ENCODE measurements at regions not wholly inside any gene's neighbourhood (a gene's known extent, or its start where the extent isn't known, plus 50 kb on each side); places are given as distances from the start of the nearest gene placed in this dataset.

DNA sequence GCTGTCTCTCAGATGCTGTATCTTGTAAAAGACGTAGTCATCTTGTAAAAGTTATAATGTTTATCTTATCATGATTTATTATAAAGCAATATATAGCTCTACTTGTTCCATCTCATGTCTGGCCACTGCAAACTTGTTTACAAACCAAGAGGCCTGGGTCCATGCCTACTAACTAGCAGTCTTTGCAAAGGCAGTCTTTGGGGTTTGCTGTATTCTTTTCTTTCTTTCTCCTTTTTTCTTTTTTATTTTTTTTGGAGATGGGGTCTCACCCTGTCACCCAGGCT, 272.6 kb downstream of the GATA3 start:
- ATAC-seq (no peak), DNase-seq (no peak)
- Histone ChIP-seq H3K4me3 (no peak overlapping the region), H3K36me3 (ENCODE audit: low read depth) (no peaks in the 10 kb centered on the region), H3K4me1 (ENCODE audit: low read depth) (peaks cover 2% of the 10 kb centered on the region), H3K9me3 (no peaks in the 10 kb centered on the region)
- TF ChIP-seq, protein P1, sequence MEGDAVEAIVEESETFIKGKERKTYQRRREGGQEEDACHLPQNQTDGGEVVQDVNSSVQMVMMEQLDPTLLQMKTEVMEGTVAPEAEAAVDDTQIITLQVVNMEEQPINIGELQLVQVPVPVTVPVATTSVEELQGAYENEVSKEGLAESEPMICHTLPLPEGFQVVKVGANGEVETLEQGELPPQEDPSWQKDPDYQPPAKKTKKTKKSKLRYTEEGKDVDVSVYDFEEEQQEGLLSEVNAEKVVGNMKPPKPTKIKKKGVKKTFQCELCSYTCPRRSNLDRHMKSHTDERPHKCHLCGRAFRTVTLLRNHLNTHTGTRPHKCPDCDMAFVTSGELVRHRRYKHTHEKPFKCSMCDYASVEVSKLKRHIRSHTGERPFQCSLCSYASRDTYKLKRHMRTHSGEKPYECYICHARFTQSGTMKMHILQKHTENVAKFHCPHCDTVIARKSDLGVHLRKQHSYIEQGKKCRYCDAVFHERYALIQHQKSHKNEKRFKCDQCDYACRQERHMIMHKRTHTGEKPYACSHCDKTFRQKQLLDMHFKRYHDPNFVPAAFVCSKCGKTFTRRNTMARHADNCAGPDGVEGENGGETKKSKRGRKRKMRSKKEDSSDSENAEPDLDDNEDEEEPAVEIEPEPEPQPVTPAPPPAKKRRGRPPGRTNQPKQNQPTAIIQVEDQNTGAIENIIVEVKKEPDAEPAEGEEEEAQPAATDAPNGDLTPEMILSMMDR (IDR thresholded peaks at IDR 0.05), result no peak
- intact Hi-C loops (cut with DNase I, micrococcal nuclease), result no loop called here

DNA sequence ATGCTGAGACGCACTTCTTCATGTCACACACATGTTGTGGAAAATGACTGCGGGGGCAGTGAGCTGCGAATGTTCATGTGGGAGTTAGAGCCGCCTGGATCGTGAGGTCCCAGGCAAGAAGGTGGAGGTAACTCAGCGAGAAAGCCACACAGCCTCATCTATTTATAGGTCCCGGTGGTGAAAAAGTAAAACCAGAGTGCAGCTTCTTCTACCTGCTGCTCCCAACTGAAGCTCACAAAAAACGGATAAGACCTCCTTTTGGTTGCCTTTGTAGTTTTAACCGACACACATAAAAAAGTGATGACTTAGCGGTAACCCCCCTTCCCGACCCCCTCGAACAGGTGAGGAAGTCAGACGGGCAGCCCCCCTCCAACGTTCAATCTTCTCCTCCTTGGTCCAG, 276.9 kb downstream of the GATA3 start:
- TF ChIP-seq, protein P1 (IDR thresholded peaks at IDR 0.05), result no peak
- Histone ChIP-seq H3K4me1 (ENCODE audit: low read depth) (peaks cover 3% of the 10 kb centered on the region), H3K36me3 (ENCODE audit: low read depth) (no peaks in the 10 kb centered on the region), H3K9me3 (no peaks in the 10 kb centered on the region), H3K4me3 (no peak overlapping the region)
- DNase-seq, result no peak
- intact Hi-C loops (cut with DNase I, micrococcal nuclease), result no loop called here
- no peak for ATAC-seq

DNA sequence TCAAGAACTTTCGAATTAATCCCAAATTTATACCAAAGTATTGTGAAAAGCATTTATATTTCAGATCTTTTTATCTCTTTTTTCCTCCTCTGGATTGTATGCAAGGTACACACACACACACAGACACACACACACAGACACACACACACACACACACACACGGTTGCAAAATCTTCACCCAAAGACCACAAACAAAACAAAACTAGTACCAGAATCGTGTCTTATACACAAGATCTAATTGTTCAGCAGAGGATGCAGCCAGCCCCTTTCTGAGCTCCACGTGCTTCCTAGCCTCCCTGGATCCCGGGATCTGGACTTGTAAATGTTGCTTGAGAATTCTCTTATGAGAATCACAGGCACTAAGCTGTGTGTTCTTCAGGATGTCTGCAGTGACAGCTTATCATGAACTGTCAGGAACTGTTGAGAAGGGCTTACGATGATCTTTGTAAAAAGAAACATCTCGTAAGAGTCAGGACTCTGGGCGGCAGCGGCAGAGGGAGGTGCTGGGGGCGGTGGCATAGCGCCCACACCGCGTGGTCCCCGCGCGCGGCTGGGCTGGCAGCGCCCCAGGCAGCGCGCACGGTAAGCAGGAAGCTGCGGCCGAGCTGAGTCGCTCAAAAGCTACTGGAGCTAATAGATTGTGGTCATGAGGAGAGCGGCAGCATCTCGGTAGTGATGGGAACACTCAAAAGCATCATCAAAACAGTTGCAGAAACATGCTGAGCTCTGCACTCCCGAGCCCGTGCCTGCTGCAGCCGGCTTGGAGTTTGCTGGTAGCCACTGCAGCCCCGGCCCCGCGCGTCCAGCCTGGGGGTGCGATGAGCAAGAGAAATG, 277.6 kb downstream of the GATA3 start:
- ATAC-seq (peak; percentile 96), DNase-seq (peak; percentile 54 to 83 (median 65))
- intact Hi-C loops (cut with DNase I, micrococcal nuclease), result no loop called here
- TF ChIP-seq, protein P1 (IDR thresholded peaks at IDR 0.05), result no peak
- no peaks in the 10 kb centered on the region for H3K36me3 ChIP-seq (ENCODE audit: low read depth)
- H3K4me3 ChIP-seq, result no peak overlapping the region
- H3K4me1 ChIP-seq (ENCODE audit: low read depth), result peaks cover 3% of the 10 kb centered on the region
- no peaks in the 10 kb centered on the region for H3K9me3 ChIP-seq

GRCh38 chr10:8332730-8333111, 278.2 kb downstream of the GATA3 start:
- TF ChIP-seq, protein P1 (IDR thresholded peaks at IDR 0.05), result no peak
- no peak for ATAC-seq
- H3K36me3 ChIP-seq (ENCODE audit: low read depth), result no peaks in the 10 kb centered on the region
- H3K9me3 ChIP-seq, result no peaks in the 10 kb centered on the region
- DNase-seq, result no peak
- intact Hi-C loops (cut with DNase I, micrococcal nuclease), result no loop called here
- H3K4me1 ChIP-seq (ENCODE audit: low read depth), result peaks cover 3% of the 10 kb centered on the region
- H3K4me3 ChIP-seq, result no peak overlapping the region

DNA sequence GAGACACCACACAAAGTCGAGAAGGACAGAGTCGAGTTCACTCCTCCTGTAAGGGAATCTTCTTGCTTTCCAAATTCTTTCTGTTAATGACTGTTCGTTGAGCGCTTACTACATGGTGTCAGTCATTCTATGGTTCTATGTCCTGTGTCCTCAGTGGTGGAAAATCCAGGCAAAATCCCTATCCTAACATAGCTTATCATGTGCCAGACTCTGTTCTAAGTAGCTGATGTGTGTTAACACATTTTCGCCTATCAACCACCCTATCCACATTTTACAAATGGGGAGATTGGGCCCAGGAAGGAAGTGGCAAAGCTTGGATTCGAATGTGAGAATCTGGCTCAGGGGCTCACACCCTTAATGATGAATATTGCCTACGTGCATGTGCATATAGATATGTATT, 280.1 kb downstream of the GATA3 start:
- Histone ChIP-seq H3K9me3 (no peaks in the 10 kb centered on the region), H3K4me3 (no peak overlapping the region), H3K4me1 (ENCODE audit: low read depth) (peaks cover 3% of the 10 kb centered on the region), H3K36me3 (ENCODE audit: low read depth) (no peaks in the 10 kb centered on the region)
- no peak for ATAC-seq
- TF ChIP-seq, protein P1 (IDR thresholded peaks at IDR 0.05), result no peak
- intact Hi-C loops (cut with DNase I, micrococcal nuclease), result no loop called here
- DNase-seq, result no peak

Data from mucosa of descending colon (tissue), 3 donors.